Panc1 (cell line): ENCODE measurements at regions not wholly inside any gene's neighbourhood (a gene's known extent, or its start where the extent isn't known, plus 50 kb on each side); places are given as distances from the start of the nearest gene placed in this dataset.

Source experiments
- ATAC-seq: fragments of 200-7000 bp; cut with Tn5 transposase; 2 replicates; pipeline ENCODE4 v1.9.1; 2020; ENCODE audit warnings: mild to moderate bottlenecking, moderate library complexity
- BruUV-seq: library from RNA; stranded (reverse); fragments of 400-500 nt; replicated peaks from 2 replicates; lab custom pipeline; 2021; lab: Mats Ljungman, UMichigan
- CTCF ChIA-PET: fragments of 300-600 bp; sonication (Branson Sonifier 250); formaldehyde crosslinking; loops from one replicate; lab custom pipeline; 2022; ENCODE audit warnings: antibody characterized with exemption; lab: Charles Lee
- POLR2A ChIA-PET: fragments of 300-600 bp; sonication (Branson Sonifier 250); formaldehyde crosslinking; loops from one replicate; lab custom pipeline; 2022; ENCODE audit warnings: antibody characterized with exemption; lab: Charles Lee
- DNase-seq: peaks from one replicate; pipeline ENCODE4 v3.0.0-alpha.2; 2010; ENCODE audit warnings: low read depth, low spot score
- H3K27ac ChIP-seq: 2 replicates; pipeline ENCODE4 v1.5.1; 2011; ENCODE audit warnings: mild to moderate bottlenecking, low read length, inconsistent platforms
- H3K27me3 ChIP-seq: fragments of 200-500 bp; sonication (Bioruptor generic); 2 replicates; pipeline ENCODE4 v1.6.0; 2014; ENCODE audit warnings: low read length, inconsistent platforms; ENCODE audit not compliant: control insufficient read depth, insufficient read depth
- H3K36me3 ChIP-seq: fragments of 200-500 bp; sonication (Bioruptor generic); 2 replicates; pipeline ENCODE4 v1.5.1; 2014; ENCODE audit warnings: inconsistent platforms, mild to moderate bottlenecking, low read length, moderate library complexity; ENCODE audit not compliant: control insufficient read depth, insufficient read depth
- H3K4me1 ChIP-seq: 2 replicates; pipeline ENCODE4 v1.5.1; 2011; ENCODE audit warnings: inconsistent platforms, mild to moderate bottlenecking, low read length, moderate library complexity; ENCODE audit not compliant: control insufficient read depth, insufficient read depth
- H3K4me3 ChIP-seq, 2 experiments: 2 replicates each; pipeline ENCODE4 v1.5.1; 2011 to 2012; ENCODE audit warnings: low read depth in 2 of 2, low read length in 2 of 2, mild to moderate bottlenecking in 2 of 2, inconsistent platforms in 1 of 2, moderate library complexity in 1 of 2
- H3K9me3 ChIP-seq: fragments of 200-500 bp; sonication (Bioruptor generic); 2 replicates; pipeline ENCODE4 v1.5.1; 2014; ENCODE audit warnings: low read depth, mild to moderate bottlenecking, inconsistent platforms, low read length, moderate library complexity; ENCODE audit not compliant: control insufficient read depth, insufficient read depth
- POLR2AphosphoS5 ChIP-seq: IDR thresholded peaks from 2 replicates; pipeline ENCODE4 v1.6.1; 2012; ENCODE audit warnings: mild to moderate bottlenecking, low read depth, low read length, moderate library complexity
- SIN3A ChIP-seq: IDR thresholded peaks from 2 replicates; pipeline ENCODE4 v1.6.1; 2012; ENCODE audit warnings: low read depth, mild to moderate bottlenecking, low read length, moderate library complexity, borderline replicate concordance; ENCODE audit not compliant: insufficient read depth
- TCF7L2 ChIP-seq: IDR thresholded peaks from 2 replicates; pipeline ENCODE4 v1.6.1; 2011; ENCODE audit warnings: mild to moderate bottlenecking, low read depth, low read length, inconsistent platforms
- in situ Hi-C: cut with HindIII; loops from 2 replicates; pipeline ENCODE4 v1.10.0; 2016; ENCODE audit warnings: low sequenced_read_pairs, low pct_unique_long_range_greater_than_20kb
- intact Hi-C: fragments of 100-400 bp; cut with micrococcal nuclease; formaldehyde crosslinking; loops from one replicate; pipeline ENCODE4 v1.10.0; 2022; ENCODE audit not compliant: unreplicated experiment
- TF ChIP-seq, protein P1 (sequence below), 2 experiments: IDR thresholded peaks; 2 replicates each; pipeline ENCODE4 v1.6.1; 2011 to 2012; ENCODE audit warnings: low read depth in 2 of 2, control low read depth in 1 of 2, low read length in 1 of 2, mild to moderate bottlenecking in 1 of 2, moderate library complexity in 1 of 2; ENCODE audit not compliant: insufficient read depth in 1 of 2
- TF ChIP-seq, protein P2 (sequence below): fragments of 450-650 bp; IDR thresholded peaks from 2 replicates; pipeline ENCODE4 v1.5.1; 2017; ENCODE audit warnings: mild to moderate bottlenecking

DNA sequence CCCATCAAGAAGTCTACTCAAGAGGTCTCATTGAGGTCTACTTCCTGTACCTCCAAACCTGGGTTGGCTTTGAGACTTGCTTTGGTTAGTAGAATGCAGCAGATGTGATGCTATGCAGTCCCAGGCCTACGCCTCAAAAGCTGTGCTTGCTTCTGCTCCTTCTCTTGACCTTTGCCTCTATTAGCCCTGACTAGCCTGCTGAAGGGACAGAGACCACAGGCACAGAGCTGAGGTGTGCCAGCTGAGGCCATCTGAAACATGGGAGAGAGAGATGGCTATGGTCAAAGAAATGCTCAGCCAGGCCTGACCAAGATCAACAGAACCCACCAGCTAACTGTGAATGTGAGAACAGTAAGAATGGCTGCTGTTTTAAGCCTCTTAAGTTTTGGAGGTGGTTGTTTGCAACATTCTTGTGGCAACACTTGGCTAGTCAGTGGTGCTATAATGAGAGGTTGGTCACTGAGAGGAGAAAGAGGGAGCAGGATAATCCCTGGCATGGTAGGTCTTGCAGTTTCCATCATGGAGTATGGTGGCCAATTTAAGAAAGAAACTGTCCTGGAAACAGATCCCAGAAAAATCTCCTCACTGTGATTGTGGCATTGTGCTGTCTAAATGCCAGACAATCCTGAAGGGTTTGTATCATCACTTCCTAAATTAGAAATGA lies 176.1 kb upstream of the PHYHIPL start:
- ATAC-seq: no peak
- Histone ChIP-seq H3K4me1 (no peaks in the 10 kb centered on the region), H3K9me3 (no peaks in the 10 kb centered on the region), H3K27ac (no peak overlapping the region), H3K27me3 (no peaks in the 10 kb centered on the region), H3K36me3 (no peaks in the 10 kb centered on the region), H3K4me3 (no peak overlapping the region)
- TF ChIP-seq POLR2AphosphoS5 (no peak), TCF7L2 (no peak), SIN3A (no peak)
- TF ChIP-seq, protein P1, sequence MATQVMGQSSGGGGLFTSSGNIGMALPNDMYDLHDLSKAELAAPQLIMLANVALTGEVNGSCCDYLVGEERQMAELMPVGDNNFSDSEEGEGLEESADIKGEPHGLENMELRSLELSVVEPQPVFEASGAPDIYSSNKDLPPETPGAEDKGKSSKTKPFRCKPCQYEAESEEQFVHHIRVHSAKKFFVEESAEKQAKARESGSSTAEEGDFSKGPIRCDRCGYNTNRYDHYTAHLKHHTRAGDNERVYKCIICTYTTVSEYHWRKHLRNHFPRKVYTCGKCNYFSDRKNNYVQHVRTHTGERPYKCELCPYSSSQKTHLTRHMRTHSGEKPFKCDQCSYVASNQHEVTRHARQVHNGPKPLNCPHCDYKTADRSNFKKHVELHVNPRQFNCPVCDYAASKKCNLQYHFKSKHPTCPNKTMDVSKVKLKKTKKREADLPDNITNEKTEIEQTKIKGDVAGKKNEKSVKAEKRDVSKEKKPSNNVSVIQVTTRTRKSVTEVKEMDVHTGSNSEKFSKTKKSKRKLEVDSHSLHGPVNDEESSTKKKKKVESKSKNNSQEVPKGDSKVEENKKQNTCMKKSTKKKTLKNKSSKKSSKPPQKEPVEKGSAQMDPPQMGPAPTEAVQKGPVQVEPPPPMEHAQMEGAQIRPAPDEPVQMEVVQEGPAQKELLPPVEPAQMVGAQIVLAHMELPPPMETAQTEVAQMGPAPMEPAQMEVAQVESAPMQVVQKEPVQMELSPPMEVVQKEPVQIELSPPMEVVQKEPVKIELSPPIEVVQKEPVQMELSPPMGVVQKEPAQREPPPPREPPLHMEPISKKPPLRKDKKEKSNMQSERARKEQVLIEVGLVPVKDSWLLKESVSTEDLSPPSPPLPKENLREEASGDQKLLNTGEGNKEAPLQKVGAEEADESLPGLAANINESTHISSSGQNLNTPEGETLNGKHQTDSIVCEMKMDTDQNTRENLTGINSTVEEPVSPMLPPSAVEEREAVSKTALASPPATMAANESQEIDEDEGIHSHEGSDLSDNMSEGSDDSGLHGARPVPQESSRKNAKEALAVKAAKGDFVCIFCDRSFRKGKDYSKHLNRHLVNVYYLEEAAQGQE (IDR thresholded peaks at IDR 0.05; ENCODE audit: insufficient read depth in 1 of 2, low read depth in 2 of 2, low read length in 1 of 2): no peak
- TF ChIP-seq, protein P2, sequence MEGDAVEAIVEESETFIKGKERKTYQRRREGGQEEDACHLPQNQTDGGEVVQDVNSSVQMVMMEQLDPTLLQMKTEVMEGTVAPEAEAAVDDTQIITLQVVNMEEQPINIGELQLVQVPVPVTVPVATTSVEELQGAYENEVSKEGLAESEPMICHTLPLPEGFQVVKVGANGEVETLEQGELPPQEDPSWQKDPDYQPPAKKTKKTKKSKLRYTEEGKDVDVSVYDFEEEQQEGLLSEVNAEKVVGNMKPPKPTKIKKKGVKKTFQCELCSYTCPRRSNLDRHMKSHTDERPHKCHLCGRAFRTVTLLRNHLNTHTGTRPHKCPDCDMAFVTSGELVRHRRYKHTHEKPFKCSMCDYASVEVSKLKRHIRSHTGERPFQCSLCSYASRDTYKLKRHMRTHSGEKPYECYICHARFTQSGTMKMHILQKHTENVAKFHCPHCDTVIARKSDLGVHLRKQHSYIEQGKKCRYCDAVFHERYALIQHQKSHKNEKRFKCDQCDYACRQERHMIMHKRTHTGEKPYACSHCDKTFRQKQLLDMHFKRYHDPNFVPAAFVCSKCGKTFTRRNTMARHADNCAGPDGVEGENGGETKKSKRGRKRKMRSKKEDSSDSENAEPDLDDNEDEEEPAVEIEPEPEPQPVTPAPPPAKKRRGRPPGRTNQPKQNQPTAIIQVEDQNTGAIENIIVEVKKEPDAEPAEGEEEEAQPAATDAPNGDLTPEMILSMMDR: no peak
- POLR2A ChIA-PET: no interaction called here
- CTCF ChIA-PET: no interaction called here
- no TSS peak for BruUV-seq
- in situ Hi-C loops (no loop called here), intact Hi-C loops (no loop called here)
- no peak for DNase-seq

DNA sequence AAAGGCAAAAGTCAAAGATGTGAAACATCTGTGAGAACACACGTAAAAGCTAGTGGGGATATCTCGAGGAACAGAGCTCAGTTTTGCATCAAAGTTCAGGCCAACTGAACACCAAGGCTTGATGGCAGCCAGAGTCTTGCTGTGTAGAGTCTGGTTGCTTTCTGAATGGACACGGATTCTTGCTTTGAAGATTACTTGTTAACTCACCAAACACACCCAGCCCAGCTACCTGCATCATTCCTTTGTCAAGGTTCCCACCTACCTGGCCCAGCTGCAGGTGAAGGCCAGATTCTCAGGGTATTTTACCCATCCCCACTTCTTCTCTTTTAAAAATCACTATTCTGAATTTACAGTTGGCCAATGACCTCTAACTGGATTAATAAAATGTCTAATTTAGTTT lies 174.4 kb upstream of the PHYHIPL start:
- TF ChIP-seq, protein P2: no peak
- TF ChIP-seq SIN3A: no peak
- ChIA-PET CTCF (no interaction called here), POLR2A (no interaction called here)
- no TSS peak for BruUV-seq
- no peaks in the 10 kb centered on the region for H3K9me3 ChIP-seq
- intact Hi-C loops (no loop called here), in situ Hi-C loops (no loop called here)
- ATAC-seq (no peak), DNase-seq (no peak)
- no peak overlapping the region for H3K27ac ChIP-seq
- no peaks in the 10 kb centered on the region for H3K27me3 ChIP-seq
- no peak overlapping the region for H3K4me3 ChIP-seq
- no peaks in the 10 kb centered on the region for H3K36me3 ChIP-seq
- no peaks in the 10 kb centered on the region for H3K4me1 ChIP-seq
